HEK293 (cell line): ENCODE measurements at regions not wholly inside any gene's neighbourhood (a gene's known extent, or its start where the extent isn't known, plus 50 kb on each side); places are given as distances from the start of the nearest gene placed in this dataset.

Experiments
- CTCF ChIA-PET: fragments of 350-600 bp; formaldehyde crosslinking; extraction: SDS; loops from one replicate; lab custom pipeline; 2021; ENCODE audit warnings: antibody characterized with exemption; lab: Yijun Ruan, JAX
- POLR2A ChIA-PET: fragments of 300-600 bp; formaldehyde crosslinking; extraction: SDS; loops from one replicate; lab custom pipeline; 2020; ENCODE audit warnings: antibody characterized with exemption, inconsistent platforms; lab: Yijun Ruan, JAX
- H3K27ac ChIP-seq: fragments of 200-500 bp; sonication (Bioruptor generic); 2 replicates; pipeline ENCODE4 v1.5.1; 2014; ENCODE audit warnings: low read depth, low read length, control low read depth, inconsistent platforms; ENCODE audit errors: extremely low read depth
- H3K36me3 ChIP-seq, 2 experiments: fragments of 200-500 bp in 1 of 2; sonication (Bioruptor generic) in 1 of 2; 1 replicate in 1 of 2; 2 replicates in 1 of 2; pipeline ENCODE4 v1.5.1; 2014 to 2017; ENCODE audit warnings: inconsistent platforms in 2 of 2, low read length in 2 of 2; ENCODE audit not compliant: control insufficient read depth in 2 of 2, insufficient read depth in 1 of 2
- H3K4me1 ChIP-seq: fragments of 200-500 bp; sonication (Bioruptor generic); 2 replicates; pipeline ENCODE4 v1.5.1; 2014; ENCODE audit warnings: mild to moderate bottlenecking, low read length, inconsistent platforms; ENCODE audit not compliant: control insufficient read depth, insufficient read depth
- H3K4me3 ChIP-seq: 2 replicates; pipeline ENCODE4 v1.5.1; 2011; ENCODE audit warnings: low read depth, mild to moderate bottlenecking, control low read depth, low read length, moderate library complexity
- H3K9me3 ChIP-seq: fragments of 200-500 bp; sonication (Bioruptor generic); 2 replicates; pipeline ENCODE4 v1.5.1; 2014; ENCODE audit warnings: low read depth, low read length, inconsistent platforms; ENCODE audit not compliant: control insufficient read depth, insufficient read depth
- BCL11B ChIP-seq: fragments of 450-650 bp; formaldehyde crosslinking; IDR thresholded peaks from 2 replicates; pipeline ENCODE4 v1.5.1; 2016; ENCODE audit warnings: low read depth, missing biosample characterization, missing genetic modification characterization
- HOXC10 ChIP-seq: sonication (generic); formaldehyde crosslinking; IDR thresholded peaks from 2 replicates; pipeline ENCODE4 v1.8.1; 2023; ENCODE audit warnings: mild to moderate bottlenecking, missing genetic modification reagents
- OSR2 ChIP-seq: fragments of 450-650 bp; formaldehyde crosslinking; IDR thresholded peaks from 2 replicates; pipeline ENCODE4 v1.5.1; 2016; ENCODE audit warnings: missing biosample characterization, missing genetic modification characterization
- ZFP3 ChIP-seq: fragments of 450-650 bp; formaldehyde crosslinking; IDR thresholded peaks from 2 replicates; pipeline ENCODE4 v1.5.1; 2016; ENCODE audit warnings: low read depth, missing biosample characterization, missing genetic modification characterization
- ZFP37 ChIP-seq: fragments of 450-650 bp; formaldehyde crosslinking; IDR thresholded peaks from 2 replicates; pipeline ENCODE4 v1.5.1; 2016; ENCODE audit warnings: missing biosample characterization, missing genetic modification characterization
- ZIC2 ChIP-seq: fragments of 450-650 bp; formaldehyde crosslinking; IDR thresholded peaks from 2 replicates; pipeline ENCODE4 v1.5.1; 2016; ENCODE audit warnings: missing biosample characterization, missing genetic modification characterization
- ZNF114 ChIP-seq: fragments of 450-650 bp; formaldehyde crosslinking; IDR thresholded peaks from 2 replicates; pipeline ENCODE4 v1.5.0; 2017; ENCODE audit warnings: missing biosample characterization, missing genetic modification characterization
- ZNF121 ChIP-seq: fragments of 450-650 bp; formaldehyde crosslinking; IDR thresholded peaks from 2 replicates; pipeline ENCODE4 v1.5.1; 2016; ENCODE audit warnings: missing biosample characterization, missing genetic modification characterization
- ZNF138 ChIP-seq: fragments of 450-650 bp; formaldehyde crosslinking; IDR thresholded peaks from 2 replicates; pipeline ENCODE4 v1.5.1; 2016; ENCODE audit warnings: missing biosample characterization, missing genetic modification characterization, borderline replicate concordance
- ZNF155 ChIP-seq: fragments of 450-650 bp; formaldehyde crosslinking; IDR thresholded peaks from 2 replicates; pipeline ENCODE4 v1.5.1; 2016; ENCODE audit warnings: missing biosample characterization, missing genetic modification characterization
- ZNF248 ChIP-seq: fragments of 450-650 bp; formaldehyde crosslinking; IDR thresholded peaks from 2 replicates; pipeline ENCODE4 v1.5.1; 2017; ENCODE audit warnings: missing biosample characterization, missing genetic modification characterization
- ZNF394 ChIP-seq: fragments of 450-650 bp; formaldehyde crosslinking; IDR thresholded peaks from 2 replicates; pipeline ENCODE4 v1.5.1; 2016; ENCODE audit warnings: missing biosample characterization, missing genetic modification characterization, mild to moderate bottlenecking, moderate library complexity, borderline replicate concordance
- ZNF473 ChIP-seq: fragments of 450-650 bp; formaldehyde crosslinking; IDR thresholded peaks from 2 replicates; pipeline ENCODE4 v1.5.1; 2017; ENCODE audit warnings: missing biosample characterization, missing genetic modification characterization
- ZNF501 ChIP-seq: fragments of 450-650 bp; formaldehyde crosslinking; IDR thresholded peaks from 2 replicates; pipeline ENCODE4 v1.5.1; 2016; ENCODE audit warnings: missing biosample characterization, missing genetic modification characterization
- ZNF571 ChIP-seq: fragments of 450-650 bp; formaldehyde crosslinking; IDR thresholded peaks from 2 replicates; pipeline ENCODE4 v1.5.0; 2017; ENCODE audit warnings: missing biosample characterization, missing genetic modification characterization
- ZNF596 ChIP-seq: fragments of 450-650 bp; IDR thresholded peaks from 2 replicates; pipeline ENCODE4 v1.5.0; 2018; ENCODE audit warnings: missing biosample characterization, mild to moderate bottlenecking, missing genetic modification characterization, moderate library complexity
- ZNF670 ChIP-seq: fragments of 450-650 bp; formaldehyde crosslinking; IDR thresholded peaks from 2 replicates; pipeline ENCODE4 v1.5.1; 2016; ENCODE audit warnings: missing biosample characterization, missing genetic modification characterization, low read depth
- TF ChIP-seq, protein P1 (sequence below): fragments of 450-650 bp; formaldehyde crosslinking; IDR thresholded peaks from 2 replicates; pipeline ENCODE4 v1.5.1; 2016; ENCODE audit warnings: missing biosample characterization, missing genetic modification characterization
- TF ChIP-seq, protein P2 (sequence below): fragments of 450-650 bp; formaldehyde crosslinking; IDR thresholded peaks from 2 replicates; pipeline ENCODE4 v1.5.1; 2016; ENCODE audit warnings: missing biosample characterization, missing genetic modification characterization
- TF ChIP-seq, protein P3 (sequence below): fragments of 450-650 bp; formaldehyde crosslinking; IDR thresholded peaks from 2 replicates; pipeline ENCODE4 v1.5.1; 2016; ENCODE audit warnings: missing biosample characterization, missing genetic modification characterization
- TF ChIP-seq, protein P4 (sequence below): fragments of 450-650 bp; formaldehyde crosslinking; IDR thresholded peaks from 2 replicates; pipeline ENCODE4 v1.5.1; 2016; ENCODE audit warnings: missing biosample characterization, missing genetic modification characterization

DNA sequence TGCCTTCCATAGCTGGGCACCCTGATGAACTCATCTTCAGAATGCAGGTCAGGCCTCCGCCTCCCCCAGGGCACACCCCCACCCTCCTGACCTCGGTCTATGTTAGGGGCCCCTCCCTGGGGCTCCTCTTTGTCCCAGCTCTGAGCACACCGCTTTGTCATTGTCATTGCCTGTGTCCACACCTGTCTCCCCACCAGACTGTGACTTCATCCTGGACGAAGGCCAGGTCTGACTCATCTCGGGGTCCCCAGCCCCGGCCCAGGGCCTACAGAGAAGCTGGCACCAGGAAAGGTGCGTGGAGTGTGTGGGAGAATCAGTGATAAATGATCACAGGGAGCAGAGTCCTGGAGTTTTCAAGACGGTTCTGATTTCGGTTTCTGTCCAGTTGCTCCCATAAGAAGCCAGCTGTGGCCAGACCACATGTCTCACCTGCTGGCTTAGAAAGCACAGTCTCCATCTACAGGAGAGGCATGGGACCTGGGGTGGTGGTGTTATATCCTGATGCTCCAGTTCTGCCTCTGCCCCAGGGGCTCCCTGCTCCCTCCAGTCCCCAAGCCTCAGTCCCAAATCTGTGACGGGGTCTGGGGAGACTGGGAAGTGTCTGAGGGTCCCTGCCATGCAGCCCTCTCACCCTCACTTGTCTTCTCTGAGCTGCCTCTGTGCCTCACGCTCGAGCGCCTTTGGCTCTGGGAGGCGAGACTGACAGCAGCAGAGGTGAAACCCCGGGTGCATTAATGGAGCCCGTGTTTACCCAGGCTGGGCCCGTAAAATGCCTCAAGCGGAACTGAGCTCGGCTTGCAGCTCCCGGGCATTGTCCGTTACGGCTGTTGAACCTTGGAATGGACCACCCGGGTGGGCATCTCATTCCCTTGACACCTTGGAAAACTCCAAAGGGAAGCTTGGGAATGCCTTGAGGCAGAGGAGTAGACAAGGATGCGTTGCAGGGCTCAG lies 85.5 kb upstream of the WNT11 start (continued):
- TF ChIP-seq, protein P1, sequence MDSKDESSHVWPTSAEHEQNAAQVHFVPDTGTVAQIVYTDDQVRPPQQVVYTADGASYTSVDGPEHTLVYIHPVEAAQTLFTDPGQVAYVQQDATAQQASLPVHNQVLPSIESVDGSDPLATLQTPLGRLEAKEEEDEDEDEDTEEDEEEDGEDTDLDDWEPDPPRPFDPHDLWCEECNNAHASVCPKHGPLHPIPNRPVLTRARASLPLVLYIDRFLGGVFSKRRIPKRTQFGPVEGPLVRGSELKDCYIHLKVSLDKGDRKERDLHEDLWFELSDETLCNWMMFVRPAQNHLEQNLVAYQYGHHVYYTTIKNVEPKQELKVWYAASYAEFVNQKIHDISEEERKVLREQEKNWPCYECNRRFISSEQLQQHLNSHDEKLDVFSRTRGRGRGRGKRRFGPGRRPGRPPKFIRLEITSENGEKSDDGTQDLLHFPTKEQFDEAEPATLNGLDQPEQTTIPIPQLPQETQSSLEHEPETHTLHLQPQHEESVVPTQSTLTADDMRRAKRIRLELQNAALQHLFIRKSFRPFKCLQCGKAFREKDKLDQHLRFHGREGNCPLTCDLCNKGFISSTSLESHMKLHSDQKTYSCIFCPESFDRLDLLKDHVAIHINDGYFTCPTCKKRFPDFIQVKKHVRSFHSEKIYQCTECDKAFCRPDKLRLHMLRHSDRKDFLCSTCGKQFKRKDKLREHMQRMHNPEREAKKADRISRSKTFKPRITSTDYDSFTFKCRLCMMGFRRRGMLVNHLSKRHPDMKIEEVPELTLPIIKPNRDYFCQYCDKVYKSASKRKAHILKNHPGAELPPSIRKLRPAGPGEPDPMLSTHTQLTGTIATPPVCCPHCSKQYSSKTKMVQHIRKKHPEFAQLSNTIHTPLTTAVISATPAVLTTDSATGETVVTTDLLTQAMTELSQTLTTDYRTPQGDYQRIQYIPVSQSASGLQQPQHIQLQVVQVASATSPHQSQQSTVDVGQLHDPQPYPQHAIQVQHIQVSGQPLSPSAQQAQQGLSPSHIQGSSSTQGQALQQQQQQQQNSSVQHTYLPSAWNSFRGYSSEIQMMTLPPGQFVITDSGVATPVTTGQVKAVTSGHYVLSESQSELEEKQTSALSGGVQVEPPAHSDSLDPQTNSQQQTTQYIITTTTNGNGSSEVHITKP = no peak
- TF ChIP-seq ZNF473 (tag by site-specific recombination) = no peak
- TF ChIP-seq ZNF114 (tag by site-specific recombination) = no peak
- TF ChIP-seq ZNF571 = no peak
- TF ChIP-seq ZNF394 (tag by site-specific recombination) = 0 out of 2 replicates have a peak, but pooled peaks have one; percentile 16
- TF ChIP-seq ZFP3 (tag by site-specific recombination) = no peak
- no peak for TF ChIP-seq HOXC10
- TF ChIP-seq, protein P2, sequence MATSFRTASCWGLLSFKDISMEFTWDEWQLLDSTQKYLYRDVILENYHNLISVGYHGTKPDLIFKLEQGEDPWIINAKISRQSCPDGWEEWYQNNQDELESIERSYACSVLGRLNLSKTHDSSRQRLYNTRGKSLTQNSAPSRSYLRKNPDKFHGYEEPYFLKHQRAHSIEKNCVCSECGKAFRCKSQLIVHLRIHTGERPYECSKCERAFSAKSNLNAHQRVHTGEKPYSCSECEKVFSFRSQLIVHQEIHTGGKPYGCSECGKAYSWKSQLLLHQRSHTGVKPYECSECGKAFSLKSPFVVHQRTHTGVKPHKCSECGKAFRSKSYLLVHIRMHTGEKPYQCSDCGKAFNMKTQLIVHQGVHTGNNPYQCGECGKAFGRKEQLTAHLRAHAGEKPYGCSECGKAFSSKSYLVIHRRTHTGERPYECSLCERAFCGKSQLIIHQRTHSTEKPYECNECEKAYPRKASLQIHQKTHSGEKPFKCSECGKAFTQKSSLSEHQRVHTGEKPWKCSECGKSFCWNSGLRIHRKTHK (tag by site-specific recombination) = no peak
- no peak for TF ChIP-seq ZNF121
- TF ChIP-seq OSR2 (tag by site-specific recombination) = peak; percentile 71
- no peak for TF ChIP-seq ZFP37
- no peak for TF ChIP-seq ZNF138 (tag by site-specific recombination)
- TF ChIP-seq, protein P3, sequence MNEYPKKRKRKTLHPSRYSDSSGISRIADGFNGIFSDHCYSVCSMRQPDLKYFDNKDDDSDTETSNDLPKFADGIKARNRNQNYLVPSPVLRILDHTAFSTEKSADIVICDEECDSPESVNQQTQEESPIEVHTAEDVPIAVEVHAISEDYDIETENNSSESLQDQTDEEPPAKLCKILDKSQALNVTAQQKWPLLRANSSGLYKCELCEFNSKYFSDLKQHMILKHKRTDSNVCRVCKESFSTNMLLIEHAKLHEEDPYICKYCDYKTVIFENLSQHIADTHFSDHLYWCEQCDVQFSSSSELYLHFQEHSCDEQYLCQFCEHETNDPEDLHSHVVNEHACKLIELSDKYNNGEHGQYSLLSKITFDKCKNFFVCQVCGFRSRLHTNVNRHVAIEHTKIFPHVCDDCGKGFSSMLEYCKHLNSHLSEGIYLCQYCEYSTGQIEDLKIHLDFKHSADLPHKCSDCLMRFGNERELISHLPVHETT = no peak
- TF ChIP-seq ZNF248 (tag by site-specific recombination) = no peak

DNA sequence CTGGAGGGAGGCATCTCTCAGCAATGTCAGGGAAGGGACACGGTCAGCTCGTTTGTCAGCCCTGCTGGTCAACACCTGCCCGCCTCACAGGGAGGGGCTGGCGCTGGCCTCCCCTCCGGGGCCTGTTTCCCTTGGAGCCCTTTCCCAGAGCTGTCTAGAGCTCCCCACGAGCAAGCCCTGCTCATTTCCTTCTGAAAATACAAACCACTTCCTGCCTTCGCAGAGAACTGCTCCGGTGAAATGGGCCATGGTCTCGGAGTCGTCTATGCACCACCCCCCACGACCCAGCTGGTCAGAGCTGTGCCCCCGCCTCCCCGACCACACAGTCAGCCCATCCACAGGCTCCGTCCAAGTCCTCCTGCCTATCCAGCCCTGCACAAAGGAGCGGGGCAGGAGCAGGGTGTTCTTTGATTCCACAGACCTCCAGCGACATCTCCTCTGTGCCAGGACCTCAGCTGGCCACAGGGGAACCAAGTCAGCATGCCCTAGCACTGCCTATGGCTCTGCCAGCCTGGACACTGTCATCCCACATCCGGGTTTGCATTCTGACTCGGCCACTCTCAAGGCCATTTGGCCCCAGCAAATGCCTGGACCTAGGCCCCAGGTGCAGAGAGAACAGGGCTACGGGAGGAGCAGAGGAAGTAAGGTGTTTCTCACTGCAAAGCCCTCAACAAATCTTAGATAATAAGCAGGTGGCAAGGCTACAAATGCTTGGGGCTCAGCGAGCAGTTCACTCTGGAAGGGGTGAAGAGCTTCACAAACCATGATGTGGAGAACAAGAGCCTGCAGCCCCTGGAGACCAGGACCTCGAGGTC lies 82.1 kb upstream of the WNT11 start:
- ChIA-PET CTCF (interaction anchor here (0.6 kb wide), 1 partner anchor 46 kb away, joined by 4 read pairs; no protein-coding TSS in a partner anchor), POLR2A (no interaction called here)
- Histone ChIP-seq H3K9me3 (no peaks in the 10 kb centered on the region), H3K36me3 (no peaks in the 10 kb centered on the region), H3K4me3 (no peak overlapping the region), H3K27ac (no peak overlapping the region), H3K4me1 (peaks cover 2% of the 10 kb centered on the region; the same call in 1 of the 2 replicates)
- TF ChIP-seq ZNF501 (tag by site-specific recombination) (no peak), BCL11B (tag by site-specific recombination) (no peak), ZNF596 (tag by site-specific recombination) (no peak), ZNF670 (tag by site-specific recombination) (no peak), HOXC10 (no peak), ZIC2 (tag by site-specific recombination) (no peak), ZNF155 (no peak)
- TF ChIP-seq, protein P4, sequence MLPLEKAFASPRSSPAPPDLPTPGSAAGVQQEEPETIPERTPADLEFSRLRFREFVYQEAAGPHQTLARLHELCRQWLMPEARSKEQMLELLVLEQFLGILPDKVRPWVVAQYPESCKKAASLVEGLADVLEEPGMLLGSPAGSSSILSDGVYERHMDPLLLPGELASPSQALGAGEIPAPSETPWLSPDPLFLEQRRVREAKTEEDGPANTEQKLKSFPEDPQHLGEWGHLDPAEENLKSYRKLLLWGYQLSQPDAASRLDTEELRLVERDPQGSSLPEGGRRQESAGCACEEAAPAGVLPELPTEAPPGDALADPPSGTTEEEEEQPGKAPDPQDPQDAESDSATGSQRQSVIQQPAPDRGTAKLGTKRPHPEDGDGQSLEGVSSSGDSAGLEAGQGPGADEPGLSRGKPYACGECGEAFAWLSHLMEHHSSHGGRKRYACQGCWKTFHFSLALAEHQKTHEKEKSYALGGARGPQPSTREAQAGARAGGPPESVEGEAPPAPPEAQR = no peak
